CD4-positive, alpha-beta memory T cell (primary cell): ENCODE measurements at regions not wholly inside any gene's neighbourhood (a gene's known extent, or its start where the extent isn't known, plus 50 kb on each side); places are given as distances from the start of the nearest gene placed in this dataset.

Experiments used
- CTCF ChIA-PET: fragments of 350-600 bp; sonication (Branson Sonifier 250); formaldehyde crosslinking; loops from one replicate; lab custom pipeline; 2021; ENCODE audit warnings: inconsistent platforms; ENCODE audit not compliant: partially characterized antibody; lab: Charles Lee
- POLR2A ChIA-PET: fragments of 350-600 bp; sonication (Branson Sonifier 250); formaldehyde crosslinking; loops from one replicate; lab custom pipeline; 2021; ENCODE audit not compliant: partially characterized antibody; lab: Charles Lee
- DNase-seq, 5 donors: peaks; one replicate each; pipeline versions ENCODE4 v3.0.0 to v3.0.0-alpha.2; 2020 to 2022; ENCODE audit warnings: mixed read lengths in 1 of 5
- H3K27ac ChIP-seq: one replicate; pipeline ENCODE4 v1.7.0; 2013; ENCODE audit warnings: low read depth, low read length
- H3K27me3 ChIP-seq: 2 replicates; pipeline ENCODE4 v1.7.0; 2013; ENCODE audit warnings: mild to moderate bottlenecking, low read length, moderate library complexity; ENCODE audit not compliant: insufficient read depth
- H3K36me3 ChIP-seq: 2 replicates; pipeline ENCODE4 v1.7.0; 2013; ENCODE audit warnings: mild to moderate bottlenecking, low read length, moderate library complexity; ENCODE audit not compliant: insufficient read depth
- H3K4me1 ChIP-seq: 2 replicates; pipeline ENCODE4 v1.7.0; 2013; ENCODE audit warnings: mild to moderate bottlenecking, low read length, moderate library complexity; ENCODE audit not compliant: insufficient read depth
- H3K4me3 ChIP-seq, 2 donors: one replicate each; pipeline ENCODE4 v1.7.0; 2013; ENCODE audit warnings: low read length in 2 of 2, mild to moderate bottlenecking in 1 of 2
- H3K9me3 ChIP-seq, 2 donors: one replicate each; pipeline ENCODE4 v1.7.0; 2013; ENCODE audit warnings: low read length in 2 of 2, control low read depth in 1 of 2; ENCODE audit not compliant: control insufficient read depth in 1 of 2
- H3K27ac Mint-ChIP-seq, 7 donors: one replicate each; pipeline ENCODE4 v1.8.0; 2020 to 2021; ENCODE audit warnings: mixed read lengths in 7 of 7, mild to moderate bottlenecking in 6 of 7, inconsistent platforms in 3 of 7, moderate library complexity in 3 of 7
- H3K27me3 Mint-ChIP-seq, 2 donors: one replicate each; pipeline ENCODE4 v1.8.0; 2020 to 2021; ENCODE audit warnings: mixed read lengths in 2 of 2
- H3K36me3 Mint-ChIP-seq, 2 donors: one replicate each; pipeline ENCODE4 v1.8.0; 2020 to 2021; ENCODE audit warnings: mixed read lengths in 2 of 2, inconsistent platforms in 1 of 2, mild to moderate bottlenecking in 1 of 2
- H3K4me1 Mint-ChIP-seq, 4 donors: one replicate each; pipeline ENCODE4 v1.8.0; 2020 to 2021; ENCODE audit warnings: mixed read lengths in 4 of 4, mild to moderate bottlenecking in 1 of 4
- H3K4me3 Mint-ChIP-seq, 8 donors: one replicate each; pipeline ENCODE4 v1.8.0; 2020 to 2021; ENCODE audit warnings: mixed read lengths in 8 of 8, mild to moderate bottlenecking in 7 of 8, moderate library complexity in 6 of 8, inconsistent platforms in 3 of 8
- H3K9me3 Mint-ChIP-seq, 8 donors: one replicate each; pipeline ENCODE4 v1.8.0; 2020 to 2021; ENCODE audit warnings: mixed read lengths in 8 of 8, mild to moderate bottlenecking in 5 of 8, inconsistent platforms in 3 of 8, moderate library complexity in 1 of 8
- intact Hi-C: fragments of 100-400 bp; cut with micrococcal nuclease; formaldehyde crosslinking; loops from one replicate; pipeline ENCODE4 v1.15.1; 2023

DNA sequence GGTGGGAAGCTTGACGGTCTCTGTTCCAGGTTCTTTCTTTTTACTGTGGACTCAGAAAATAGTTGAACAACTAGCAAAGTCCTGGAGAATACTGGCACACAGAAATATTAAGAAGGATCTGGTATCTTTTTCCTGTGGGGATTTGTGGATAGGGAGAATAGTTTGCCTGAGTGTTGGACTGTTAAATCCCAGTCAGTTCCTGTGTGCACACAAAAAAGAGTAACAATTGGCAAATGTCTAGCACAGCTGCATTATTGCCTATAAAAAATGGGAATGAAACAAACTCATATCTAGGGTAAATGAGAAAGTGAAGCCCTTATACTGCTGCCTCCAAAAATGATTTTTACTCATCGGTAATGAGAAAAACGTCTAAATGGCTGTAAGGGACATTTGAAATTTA is 828.2 kb downstream of the JRKL start:
- H3K27ac Mint-ChIP-seq = no peak overlapping the region
- H3K36me3 Mint-ChIP-seq = no peaks in the 10 kb centered on the region
- H3K27me3 Mint-ChIP-seq = no peaks in the 10 kb centered on the region
- ChIA-PET CTCF (no interaction called here), POLR2A (no interaction called here)
- H3K4me3 Mint-ChIP-seq = no peak overlapping the region
- intact Hi-C loops = no loop called here
- Histone ChIP-seq H3K4me1 (no peaks in the 10 kb centered on the region), H3K36me3 (no peaks in the 10 kb centered on the region), H3K27ac (no peak overlapping the region), H3K9me3 (no peaks in the 10 kb centered on the region), H3K4me3 (no peak overlapping the region), H3K27me3 (no peaks in the 10 kb centered on the region)
- DNase-seq = no peak
- H3K4me1 Mint-ChIP-seq = no peaks in the 10 kb centered on the region
- H3K9me3 Mint-ChIP-seq = peaks cover 0 to 5% (median 0%) of the 10 kb centered on the region in 8 donors

DNA sequence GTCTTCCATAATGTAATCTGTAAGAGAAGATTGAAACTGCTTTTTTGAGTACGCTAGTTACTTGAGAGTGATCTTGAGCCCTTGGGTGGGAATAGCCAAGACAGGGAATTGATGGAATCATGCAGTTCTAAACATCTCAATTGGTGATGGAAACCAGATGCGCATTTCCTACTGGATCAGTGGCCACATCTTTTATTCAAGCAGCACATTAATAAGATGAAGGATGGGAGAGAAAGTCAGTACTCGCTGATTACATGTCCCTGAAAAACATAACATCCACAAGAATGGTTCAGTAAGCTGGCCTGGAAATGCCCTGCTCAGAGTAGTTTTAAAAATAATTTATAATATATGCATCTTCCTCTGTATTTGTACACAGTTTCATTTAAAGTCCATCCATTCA is 833.8 kb downstream of the JRKL start:
- H3K36me3 Mint-ChIP-seq = no peaks in the 10 kb centered on the region

DNA sequence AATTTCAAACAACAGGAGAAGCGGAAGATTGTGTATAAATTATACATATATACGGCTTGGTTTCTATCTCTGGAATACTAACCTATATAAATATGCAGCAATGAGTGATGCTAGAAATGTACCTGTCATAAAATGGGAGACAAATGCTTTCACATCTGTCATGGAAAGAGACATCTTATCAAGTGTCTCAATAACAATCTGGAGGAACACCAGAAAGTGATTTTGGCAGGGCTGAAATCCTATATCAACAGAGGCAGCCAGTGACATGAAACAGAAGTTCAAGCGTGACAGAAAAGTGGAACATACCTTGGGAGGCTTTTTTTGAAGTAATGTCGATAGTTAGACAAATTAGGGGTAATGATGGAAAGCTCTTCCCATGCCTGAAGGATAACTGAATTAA is 834.6 kb downstream of the JRKL start:
- no peak for DNase-seq
- Mint-ChIP-seq H3K4me1 (no peaks in the 10 kb centered on the region), H3K27me3 (no peaks in the 10 kb centered on the region), H3K27ac (no peak overlapping the region), H3K4me3 (no peak overlapping the region), H3K36me3 (no peaks in the 10 kb centered on the region), H3K9me3 (peaks cover 0 to 10% (median 4%) of the 10 kb centered on the region in 8 donors)
- ChIA-PET CTCF (no interaction called here), POLR2A (no interaction called here)
- Histone ChIP-seq H3K4me1 (no peaks in the 10 kb centered on the region), H3K27ac (no peak overlapping the region), H3K36me3 (no peaks in the 10 kb centered on the region), H3K4me3 (no peak overlapping the region), H3K9me3 (no peaks in the 10 kb centered on the region), H3K27me3 (no peaks in the 10 kb centered on the region)
- intact Hi-C loops = no loop called here

More for the DNA sequence above, 833.8 kb downstream of the JRKL start:
- DNase-seq = no peak
- Mint-ChIP-seq H3K27me3 (no peaks in the 10 kb centered on the region), H3K27ac (no peak overlapping the region), H3K9me3 (peaks cover 0 to 10% (median 2%) of the 10 kb centered on the region in 8 donors), H3K4me1 (no peaks in the 10 kb centered on the region), H3K4me3 (no peak overlapping the region)
- no peaks in the 10 kb centered on the region for H3K4me1 ChIP-seq
- CTCF ChIA-PET = no interaction called here
- POLR2A ChIA-PET = no interaction called here
- H3K36me3 ChIP-seq = no peaks in the 10 kb centered on the region
- H3K27me3 ChIP-seq = no peaks in the 10 kb centered on the region
- intact Hi-C loops = no loop called here
- H3K27ac ChIP-seq = no peak overlapping the region
- H3K9me3 ChIP-seq = no peaks in the 10 kb centered on the region
- H3K4me3 ChIP-seq = no peak overlapping the region

DNA sequence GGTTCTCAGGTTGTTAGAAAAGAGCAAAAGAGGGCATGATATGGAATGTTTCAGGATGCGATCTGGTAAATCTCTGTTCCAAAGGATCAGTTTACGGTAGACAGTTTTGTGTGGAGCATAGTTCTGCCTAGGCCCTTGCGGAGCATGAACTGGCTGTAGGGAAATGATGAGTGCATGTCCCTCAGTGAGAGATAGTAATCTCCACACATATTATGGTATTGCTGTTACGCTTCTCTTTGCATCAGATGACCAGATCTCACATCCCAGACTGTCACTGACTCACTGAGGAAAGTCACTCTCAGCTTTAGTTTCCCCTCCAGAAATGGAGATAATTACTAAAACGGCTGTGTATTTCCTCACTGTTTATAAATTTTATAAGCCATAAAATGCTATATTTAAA is 836.0 kb downstream of the JRKL start:
- DNase-seq = no peak
- H3K36me3 Mint-ChIP-seq = no peaks in the 10 kb centered on the region
- Histone ChIP-seq H3K4me1 (no peaks in the 10 kb centered on the region), H3K27me3 (no peaks in the 10 kb centered on the region), H3K27ac (no peak overlapping the region), H3K9me3 (no peaks in the 10 kb centered on the region), H3K36me3 (no peaks in the 10 kb centered on the region), H3K4me3 (no peak overlapping the region)
- H3K9me3 Mint-ChIP-seq = peaks cover 0 to 10% (median 5%) of the 10 kb centered on the region in 8 donors
- no peak overlapping the region for H3K4me3 Mint-ChIP-seq
- H3K27me3 Mint-ChIP-seq = no peaks in the 10 kb centered on the region
- H3K4me1 Mint-ChIP-seq = no peaks in the 10 kb centered on the region
- intact Hi-C loops = no loop called here
- H3K27ac Mint-ChIP-seq = no peak overlapping the region
- CTCF ChIA-PET = no interaction called here
- POLR2A ChIA-PET = no interaction called here

DNA sequence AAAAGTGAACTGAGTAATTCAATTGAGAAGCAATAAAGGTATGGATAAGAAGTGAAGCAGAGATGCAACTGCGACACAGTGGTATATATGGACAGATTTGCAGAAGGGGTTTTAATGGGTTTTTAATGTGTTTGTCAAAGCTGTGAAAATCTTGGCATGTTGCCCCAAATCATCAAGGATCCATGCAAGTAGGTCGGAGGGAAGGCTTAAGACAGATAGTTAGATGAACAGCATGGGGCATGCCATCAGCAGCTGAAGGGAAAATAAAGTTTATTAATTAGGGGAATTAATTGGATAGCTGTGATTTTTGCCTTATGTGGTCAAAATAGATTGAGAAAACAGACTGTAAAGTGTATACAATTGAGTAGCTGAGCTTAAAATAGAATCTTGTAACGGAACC is 840.1 kb downstream of the JRKL start:
- Mint-ChIP-seq H3K4me1 (no peaks in the 10 kb centered on the region), H3K27me3 (no peaks in the 10 kb centered on the region), H3K27ac (no peak overlapping the region), H3K36me3 (no peaks in the 10 kb centered on the region), H3K4me3 (no peak overlapping the region), H3K9me3 (peaks cover 0 to 10% (median 5%) of the 10 kb centered on the region in 8 donors)
- intact Hi-C loops = no loop called here
- Histone ChIP-seq H3K9me3 (no peaks in the 10 kb centered on the region), H3K27me3 (no peaks in the 10 kb centered on the region), H3K4me1 (no peaks in the 10 kb centered on the region), H3K36me3 (no peaks in the 10 kb centered on the region), H3K27ac (no peak overlapping the region), H3K4me3 (no peak overlapping the region)
- ChIA-PET POLR2A (no interaction called here), CTCF (no interaction called here)
- no peak for DNase-seq

DNA sequence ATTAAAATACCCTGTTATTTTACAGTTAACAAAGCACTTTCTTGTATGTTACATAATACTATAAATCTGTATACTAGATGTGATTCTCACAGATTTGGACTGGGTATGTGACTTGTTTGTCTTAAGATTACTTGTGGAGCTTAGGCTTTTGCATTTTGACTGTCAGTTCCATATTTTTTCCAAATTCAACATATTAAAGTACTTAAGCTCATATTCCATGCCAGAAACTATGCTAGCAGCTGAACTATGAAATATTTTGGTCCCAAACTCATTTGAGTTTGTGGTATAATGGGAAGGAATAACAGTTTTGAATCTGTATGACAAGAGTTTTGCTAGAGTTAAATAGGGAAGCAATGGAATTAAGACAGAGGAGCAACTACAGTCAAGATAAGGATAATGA is 841.4 kb downstream of the JRKL start:
- peaks cover 0 to 12% (median 5%) of the 10 kb centered on the region in 8 donors for H3K9me3 Mint-ChIP-seq

DNA sequence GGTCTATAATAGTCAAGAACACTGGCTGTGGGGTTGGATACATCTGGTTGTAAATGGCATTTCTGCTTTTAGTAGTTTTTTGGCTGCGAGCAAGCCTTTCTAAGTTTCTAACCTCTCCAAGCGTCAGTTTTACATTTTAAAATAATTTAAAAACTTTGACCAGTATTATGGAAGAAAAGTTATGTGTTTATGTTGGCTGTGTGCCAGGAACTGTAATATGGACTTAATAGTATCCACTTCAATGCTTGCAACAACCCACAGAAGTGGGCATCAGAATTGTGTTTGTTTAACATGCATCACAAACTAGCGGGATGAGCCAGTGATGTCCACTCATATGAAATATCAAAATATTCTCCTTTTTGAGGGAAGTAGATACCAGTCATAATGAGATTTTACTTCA is 844.2 kb downstream of the JRKL start:
- no peak for DNase-seq
- H3K27ac ChIP-seq = no peak overlapping the region
- CTCF ChIA-PET = no interaction called here

More for the DNA sequence above, 841.4 kb downstream of the JRKL start:
- POLR2A ChIA-PET = no interaction called here
- no peaks in the 10 kb centered on the region for H3K4me1 Mint-ChIP-seq
- H3K4me3 ChIP-seq = no peak overlapping the region
- H3K9me3 ChIP-seq = no peaks in the 10 kb centered on the region
- intact Hi-C loops = no loop called here
- no peaks in the 10 kb centered on the region for H3K36me3 Mint-ChIP-seq
- DNase-seq = no peak
- H3K4me3 Mint-ChIP-seq = no peak overlapping the region
- no peak overlapping the region for H3K27ac ChIP-seq
- CTCF ChIA-PET = no interaction called here
- no peaks in the 10 kb centered on the region for H3K36me3 ChIP-seq
- no peaks in the 10 kb centered on the region for H3K27me3 Mint-ChIP-seq
- H3K27ac Mint-ChIP-seq = no peak overlapping the region
- no peaks in the 10 kb centered on the region for H3K4me1 ChIP-seq
- no peaks in the 10 kb centered on the region for H3K27me3 ChIP-seq

DNA sequence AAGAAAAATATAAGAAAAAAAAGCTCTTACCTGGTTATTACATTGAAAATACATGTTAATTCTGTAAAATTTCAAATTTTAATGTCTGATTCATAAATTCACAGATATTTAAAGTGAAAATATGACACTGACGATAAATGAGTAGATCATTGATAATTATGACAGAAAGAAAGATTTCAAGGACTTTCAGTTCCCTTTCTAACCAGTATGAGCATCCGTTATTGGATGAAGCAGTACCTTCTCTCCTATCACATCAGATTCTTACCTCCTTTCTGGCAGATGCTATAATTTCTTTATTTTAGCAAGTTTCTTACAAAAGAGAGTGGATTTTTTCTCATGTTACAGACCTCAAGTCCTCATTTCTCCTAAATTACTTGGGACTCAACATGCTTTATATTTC is 847.3 kb downstream of the JRKL start:
- Histone ChIP-seq H3K27me3 (no peaks in the 10 kb centered on the region), H3K4me1 (no peaks in the 10 kb centered on the region), H3K4me3 (no peak overlapping the region), H3K36me3 (no peaks in the 10 kb centered on the region), H3K9me3 (no peaks in the 10 kb centered on the region), H3K27ac (no peak overlapping the region)
- Mint-ChIP-seq H3K4me3 (no peak overlapping the region), H3K9me3 (peaks cover 0 to 11% (median 2%) of the 10 kb centered on the region in 8 donors), H3K4me1 (no peaks in the 10 kb centered on the region), H3K36me3 (no peaks in the 10 kb centered on the region), H3K27ac (no peak overlapping the region), H3K27me3 (no peaks in the 10 kb centered on the region)
- intact Hi-C loops = no loop called here
- CTCF ChIA-PET = no interaction called here
- POLR2A ChIA-PET = no interaction called here
- DNase-seq = no peak

More for the DNA sequence above, 844.2 kb downstream of the JRKL start:
- H3K27ac Mint-ChIP-seq = no peak overlapping the region
- H3K4me1 Mint-ChIP-seq = no peaks in the 10 kb centered on the region
- Histone ChIP-seq H3K4me1 (no peaks in the 10 kb centered on the region), H3K4me3 (no peak overlapping the region), H3K27me3 (no peaks in the 10 kb centered on the region), H3K9me3 (no peaks in the 10 kb centered on the region), H3K36me3 (no peaks in the 10 kb centered on the region)
- intact Hi-C loops = no loop called here
- no peaks in the 10 kb centered on the region for H3K36me3 Mint-ChIP-seq
- POLR2A ChIA-PET = no interaction called here
- H3K4me3 Mint-ChIP-seq = no peak overlapping the region
- no peaks in the 10 kb centered on the region for H3K27me3 Mint-ChIP-seq
- H3K9me3 Mint-ChIP-seq = peaks cover 0 to 13% (median 1%) of the 10 kb centered on the region in 8 donors
